IMR-90 (cell line): ENCODE measurements at regions not wholly inside any gene's neighbourhood (a gene's known extent, or its start where the extent isn't known, plus 50 kb on each side); places are given as distances from the start of the nearest gene placed in this dataset.

Experiments
- ATAC-seq: fragments of 200-7000 bp; cut with Tn5 transposase; 2 replicates; pipeline ENCODE4 v1.9.1; 2020; ENCODE audit warnings: low read depth, mild to moderate bottlenecking, moderate library complexity
- BruUV-seq: library from RNA; stranded (reverse); fragments of 400-500 nt; replicated peaks from 2 replicates; lab custom pipeline; 2021; lab: Mats Ljungman, UMichigan
- CTCF ChIA-PET: fragments of 300-600 bp; formaldehyde crosslinking; extraction: SDS; loops from one replicate; lab custom pipeline; 2021; ENCODE audit warnings: antibody characterized with exemption; lab: Yijun Ruan, JAX
- POLR2A ChIA-PET: fragments of 300-600 bp; sonication (Branson Sonifier 250); formaldehyde crosslinking; loops from one replicate; lab custom pipeline; 2022; ENCODE audit warnings: antibody characterized with exemption; ENCODE audit not compliant: unreplicated experiment; lab: Charles Lee
- DNase-seq: peaks from one replicate; pipeline ENCODE4 v3.0.0; 2013
- H2AFZ ChIP-seq: replicated peaks from 2 replicates; pipeline ENCODE3; 2013; ENCODE audit warnings: low read length, mild to moderate bottlenecking; ENCODE audit not compliant: poor library complexity
- H2AK5ac ChIP-seq: 2 replicates; pipeline ENCODE4 v1.6.1; 2013; ENCODE audit warnings: low read depth, low read length, inconsistent platforms
- H2AK9ac ChIP-seq: replicated peaks from 2 replicates; pipeline ENCODE3; 2013; ENCODE audit warnings: mild to moderate bottlenecking, low read depth, low read length, moderate library complexity; ENCODE audit not compliant: poor library complexity
- H2BK120ac ChIP-seq: 2 replicates; pipeline ENCODE4 v1.6.1; 2013; ENCODE audit warnings: low read depth, low read length, inconsistent platforms
- H2BK15ac ChIP-seq: 3 replicates; pipeline ENCODE4 v1.6.1; 2013; ENCODE audit warnings: low read depth, low read length, inconsistent platforms
- H2BK20ac ChIP-seq: 2 replicates; pipeline ENCODE4 v1.6.1; 2013; ENCODE audit warnings: low read depth, mild to moderate bottlenecking, inconsistent platforms, low read length, moderate library complexity
- H2BK5ac ChIP-seq: 2 replicates; pipeline ENCODE4 v1.6.1; 2013; ENCODE audit warnings: mild to moderate bottlenecking, low read depth, low read length, inconsistent platforms; ENCODE audit not compliant: poor library complexity, severe bottlenecking
- H3K14ac ChIP-seq: replicated peaks from 2 replicates; pipeline ENCODE4 v1.6.1; 2013; ENCODE audit warnings: low read depth, low read length, inconsistent platforms
- H3K18ac ChIP-seq: 2 replicates; pipeline ENCODE4 v1.6.1; 2013; ENCODE audit warnings: low read depth, low read length, control low read depth
- H3K23ac ChIP-seq: 2 replicates; pipeline ENCODE4 v1.6.1; 2013; ENCODE audit warnings: low read depth, low read length, inconsistent platforms
- H3K27ac ChIP-seq: 2 replicates; pipeline ENCODE4 v1.5.1; 2013; ENCODE audit warnings: mild to moderate bottlenecking, control low read depth, low read length; ENCODE audit not compliant: insufficient read depth
- H3K27me3 ChIP-seq: 2 replicates; pipeline ENCODE4 v1.6.1; 2013; ENCODE audit warnings: low read length; ENCODE audit not compliant: control insufficient read depth, insufficient read depth
- H3K36me3 ChIP-seq: 2 replicates; pipeline ENCODE4 v1.6.1; 2013; ENCODE audit warnings: low read length, mixed read lengths; ENCODE audit not compliant: control insufficient read depth, insufficient read depth
- H3K4ac ChIP-seq: 2 replicates; pipeline ENCODE4 v1.6.1; 2013; ENCODE audit warnings: low read depth, low read length, inconsistent platforms
- H3K4me1 ChIP-seq: 2 replicates; pipeline ENCODE4 v1.6.1; 2013; ENCODE audit warnings: low read length, mixed read lengths; ENCODE audit not compliant: control insufficient read depth, insufficient read depth
- H3K4me2 ChIP-seq: 2 replicates; pipeline ENCODE4 v1.6.1; 2013; ENCODE audit warnings: low read depth, mild to moderate bottlenecking, control low read depth, low read length, moderate library complexity
- H3K4me3 ChIP-seq: 2 replicates; pipeline ENCODE4 v1.5.1; 2013; ENCODE audit warnings: low read depth, mild to moderate bottlenecking, control low read depth, low read length, moderate library complexity; ENCODE audit not compliant: insufficient read depth
- H3K56ac ChIP-seq: 2 replicates; pipeline ENCODE4 v1.6.1; 2013; ENCODE audit warnings: low read length, inconsistent platforms; ENCODE audit not compliant: insufficient read depth; ENCODE audit errors: extremely low read depth
- H3K79me1 ChIP-seq, 2 experiments: 2 replicates each; pipeline ENCODE4 v1.6.1; 2013; ENCODE audit warnings: low read length in 2 of 2, inconsistent platforms in 1 of 2, low read depth in 1 of 2
- H3K9ac ChIP-seq: 2 replicates; pipeline ENCODE4 v1.6.1; 2013; ENCODE audit warnings: low read depth, low read length, control low read depth
- H3K9me1 ChIP-seq: 2 replicates; pipeline ENCODE4 v1.6.1; 2013; ENCODE audit warnings: low read length, inconsistent platforms; ENCODE audit not compliant: insufficient read depth
- H3K9me3 ChIP-seq: 2 replicates; pipeline ENCODE4 v1.6.1; 2013; ENCODE audit warnings: low read length; ENCODE audit not compliant: control insufficient read depth, insufficient read depth
- H4K20me1 ChIP-seq: 2 replicates; pipeline ENCODE4 v1.6.1; 2013; ENCODE audit warnings: low read length, inconsistent platforms; ENCODE audit not compliant: insufficient read depth
- H4K5ac ChIP-seq: 2 replicates; pipeline ENCODE4 v1.6.1; 2013; ENCODE audit warnings: mild to moderate bottlenecking, low read depth, low read length, control low read depth
- H4K8ac ChIP-seq, 2 experiments: 2 replicates each; pipeline ENCODE4 v1.6.1; 2013; ENCODE audit warnings: low read depth in 2 of 2, low read length in 2 of 2, control low read depth in 1 of 2, inconsistent platforms in 1 of 2
- H4K91ac ChIP-seq: 2 replicates; pipeline ENCODE4 v1.6.1; 2013; ENCODE audit warnings: low read depth, low read length, inconsistent platforms; ENCODE audit not compliant: insufficient read depth
- BHLHE40 ChIP-seq: fragments of 150-350 bp; IDR thresholded peaks from 2 replicates; pipeline ENCODE4 v1.6.1; 2016; ENCODE audit warnings: mild to moderate bottlenecking, low read depth, low read length
- CEBPB ChIP-seq: IDR thresholded peaks from 2 replicates; pipeline ENCODE4 v1.6.1; 2012; ENCODE audit warnings: low read depth, low read length, improper control_type of control experiment
- MAFK ChIP-seq: IDR thresholded peaks from 2 replicates; pipeline ENCODE4 v1.6.1; 2012; ENCODE audit warnings: low read depth, low read length, improper control_type of control experiment
- POLR2A ChIP-seq: IDR thresholded peaks from 2 replicates; pipeline ENCODE4 v1.6.1; 2012; ENCODE audit warnings: mild to moderate bottlenecking, low read depth, low read length
- WGBS, 2 experiments: methylation state at CpG; one replicate each; pipeline versions ENCODE4 v1.1.5 to v1.1.7; 2013; ENCODE audit warnings: missing lambda C conversion rate in 2 of 2; ENCODE audit not compliant: insufficient read length in 1 of 2; ENCODE audit errors: extremely low coverage in 2 of 2; 5-methylcytosine and 5-hydroxymethylcytosine counted together
- dilution Hi-C: fragments of 300-500 bp; cut with HindIII; formaldehyde crosslinking; loops from one replicate; pipeline ENCODE4 v1.14.3; 2018; ENCODE audit warnings: low sequenced_read_pairs; ENCODE audit not compliant: unreplicated experiment
- in situ Hi-C: fragments of 300-500 bp; cut with MboI; formaldehyde crosslinking; loops from 3 replicates; pipeline ENCODE4 v1.14.3; 2019; ENCODE audit warnings: low sequenced_read_pairs, inconsistent platforms, mixed read lengths
- intact Hi-C: fragments of 100-400 bp; cut with micrococcal nuclease; formaldehyde crosslinking; loops from 2 replicates; pipeline ENCODE4 v1.10.0; 2022

DNA sequence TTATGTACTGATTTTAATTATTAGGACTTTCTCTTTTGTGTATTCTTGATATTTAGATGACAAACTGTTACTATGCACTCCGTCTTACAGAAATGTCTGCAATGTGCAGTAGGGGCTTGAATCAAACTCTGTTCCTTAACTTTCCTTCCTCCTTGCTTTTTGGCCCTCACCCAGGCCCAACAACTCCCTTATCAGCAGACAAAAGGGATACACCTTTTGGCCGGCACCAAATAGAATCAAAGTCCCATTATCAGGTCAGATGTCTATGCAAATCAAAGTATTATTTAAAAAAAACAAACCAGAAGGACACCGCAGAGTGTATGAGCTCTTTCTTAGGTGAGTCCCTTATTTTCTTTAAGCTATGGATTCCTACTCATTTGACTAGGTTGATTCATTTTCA, 116.3 kb upstream of the SERPINE2 start:
- Histone ChIP-seq H2BK15ac (no peak overlapping the region), H4K8ac (no peak overlapping the region), H3K56ac (no peak overlapping the region), H4K91ac (no peak overlapping the region), H2BK5ac (no peak overlapping the region), H3K9me3 (no peaks in the 10 kb centered on the region), H3K4ac (no peak overlapping the region), H2AK9ac (no peak overlapping the region), H3K23ac (no peak overlapping the region), H3K79me1 (0 out of 4 replicates have a peak, but pooled peaks cover 0 to 3% of the 10 kb centered on the region in 2 experiments), H3K4me2 (no peak overlapping the region), H2AK5ac (no peak overlapping the region), H3K9me1 (peaks cover 10% of the 10 kb centered on the region), H3K36me3 (no peaks in the 10 kb centered on the region), H4K5ac (no peak overlapping the region), H3K18ac (no peak overlapping the region), H3K27ac (no peak overlapping the region), H3K9ac (no peak overlapping the region), H3K4me3 (no peak overlapping the region), H3K27me3 (no peaks in the 10 kb centered on the region), H2BK120ac (no peak overlapping the region), H3K14ac (no peak overlapping the region), H2BK20ac (no peak overlapping the region), H4K20me1 (no peaks in the 10 kb centered on the region), H3K4me1 (peaks cover 11% of the 10 kb centered on the region), H2AFZ (no peak overlapping the region)
- DNase-seq = no peak
- dilution Hi-C loops = no loop called here
- ChIA-PET CTCF (no interaction called here), POLR2A (interaction anchor here (0.5 kb wide), 1 partner anchor 314 kb away, joined by 4 read pairs; no protein-coding TSS in a partner anchor)
- ATAC-seq = no peak
- TF ChIP-seq POLR2A (no peak), CEBPB (no peak), MAFK (no peak), BHLHE40 (no peak)
- in situ Hi-C loops = no loop called here
- WGBS, 2 experiments = no CpG with 5 or more reads among the region's 3 CpGs
- intact Hi-C loops = no loop called here
- BruUV-seq = no TSS peak
